NCI-H146 treated with DMSO at 0.1 percent for 48 hours (cell line): ENCODE measurements at regions not wholly inside any gene's neighbourhood (a gene's known extent, or its start where the extent isn't known, plus 50 kb on each side); places are given as distances from the start of the nearest gene placed in this dataset.

Source experiments
- DNase-seq: peaks from one replicate; lab custom pipeline; 2025; ENCODE audit not compliant: unreplicated experiment; lab: John Stamatoyannopoulos, UW

DNA sequence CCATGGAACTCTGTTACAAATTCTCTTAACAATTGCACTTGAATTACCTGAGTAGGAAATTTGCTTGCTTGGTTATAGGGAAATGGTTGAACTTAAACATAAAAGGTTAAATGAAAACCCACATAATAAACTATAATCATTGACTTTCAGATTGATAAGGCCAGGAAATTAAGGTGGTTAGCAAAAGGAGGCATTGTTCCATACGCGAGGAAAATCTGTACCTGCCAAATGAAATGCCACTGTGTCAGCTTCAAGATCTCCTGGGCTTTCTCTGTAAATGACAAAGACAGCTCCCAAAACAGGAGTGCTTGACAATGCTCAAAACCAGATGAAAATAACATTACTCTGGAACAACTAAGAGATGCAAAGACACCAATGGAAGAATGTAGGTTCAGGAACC, 125.5 kb upstream of the KLF3 start:
- DNase-seq = no peak

DNA sequence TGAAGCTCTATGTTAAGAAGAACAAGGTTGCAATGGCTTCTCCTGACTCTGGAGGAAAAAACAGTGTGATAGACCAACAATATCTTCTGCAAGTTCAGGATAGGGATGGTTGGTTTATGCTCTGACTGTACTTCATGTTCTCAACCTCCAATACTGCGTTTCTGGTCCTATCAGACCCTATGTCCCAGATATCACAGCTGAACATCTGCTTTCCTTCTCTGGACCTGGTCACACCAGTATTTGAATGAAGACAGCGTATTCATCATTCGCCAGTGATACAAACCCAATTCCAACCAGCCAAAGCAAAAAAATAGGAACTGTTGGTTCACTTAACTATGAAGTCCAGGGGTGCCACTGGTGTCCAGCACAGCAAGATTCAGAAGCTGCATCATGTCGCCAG, 124.5 kb upstream of the KLF3 start:
- DNase-seq = no peak

- no peak for DNase-seq
Measured at GRCh38 chr4:38547052-38547451, 116.9 kb upstream of the KLF3 start.

- DNase-seq = no peak
Measured at GRCh38 chr4:38548256-38548655, 115.7 kb upstream of the KLF3 start.

- no peak for DNase-seq
Measured at GRCh38 chr4:38559374-38559773, 104.6 kb upstream of the KLF3 start.

DNA sequence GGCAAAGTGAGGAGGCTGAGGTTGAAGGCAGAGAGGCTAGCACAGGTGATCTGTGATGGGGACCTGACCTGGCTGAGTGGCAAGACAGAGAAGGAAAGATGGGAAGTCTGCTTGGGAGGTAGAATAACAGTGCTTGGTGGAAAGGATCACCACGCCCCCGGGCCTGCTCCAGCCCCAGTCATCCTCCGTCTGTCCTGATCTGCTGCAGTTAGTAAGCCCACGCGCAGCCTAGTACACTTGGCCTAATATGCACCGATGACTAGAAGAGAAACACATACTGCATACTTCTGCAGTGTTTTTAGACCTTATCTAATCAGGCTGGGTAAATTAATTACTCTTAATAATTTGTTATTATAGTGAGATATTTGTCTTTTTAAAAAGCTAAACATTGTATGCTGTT, 103.7 kb upstream of the KLF3 start:
- DNase-seq = no peak

DNA sequence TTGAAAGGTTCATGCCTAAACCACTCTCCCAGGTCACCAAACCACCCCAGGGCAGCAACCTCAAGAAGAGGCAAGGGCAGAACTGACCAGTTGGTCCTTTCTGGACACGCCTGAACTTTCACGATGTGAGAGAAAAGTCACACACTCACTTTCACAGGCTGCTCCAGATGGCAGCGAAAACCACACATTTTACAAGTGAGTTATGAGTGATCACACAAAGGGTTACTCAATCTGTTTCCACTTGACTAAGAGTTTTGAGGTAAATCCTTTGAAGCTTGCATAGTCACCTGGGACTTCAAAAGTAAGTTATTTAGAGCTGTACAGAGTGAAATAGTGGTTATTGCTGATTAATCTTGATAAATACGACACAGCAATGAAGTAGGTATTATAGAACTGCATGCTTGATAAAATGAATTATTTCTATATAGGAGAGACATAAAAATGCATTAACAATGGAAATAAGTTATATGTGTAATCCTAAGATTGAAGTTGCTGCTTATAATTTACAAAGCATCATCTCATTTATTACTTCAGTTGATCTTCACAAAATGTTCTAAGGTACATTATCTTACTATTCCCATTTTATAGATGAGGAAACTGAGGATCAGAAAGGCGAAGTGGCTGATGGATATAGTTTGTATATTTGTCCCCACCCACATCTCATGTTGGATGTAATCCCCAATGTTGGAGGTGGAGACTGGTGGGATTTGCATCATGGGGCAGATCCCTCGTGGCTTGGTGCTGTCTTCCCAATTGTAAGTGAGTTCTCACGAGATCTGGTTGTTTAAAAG, 103.0 kb upstream of the KLF3 start:
- no peak for DNase-seq

DNA sequence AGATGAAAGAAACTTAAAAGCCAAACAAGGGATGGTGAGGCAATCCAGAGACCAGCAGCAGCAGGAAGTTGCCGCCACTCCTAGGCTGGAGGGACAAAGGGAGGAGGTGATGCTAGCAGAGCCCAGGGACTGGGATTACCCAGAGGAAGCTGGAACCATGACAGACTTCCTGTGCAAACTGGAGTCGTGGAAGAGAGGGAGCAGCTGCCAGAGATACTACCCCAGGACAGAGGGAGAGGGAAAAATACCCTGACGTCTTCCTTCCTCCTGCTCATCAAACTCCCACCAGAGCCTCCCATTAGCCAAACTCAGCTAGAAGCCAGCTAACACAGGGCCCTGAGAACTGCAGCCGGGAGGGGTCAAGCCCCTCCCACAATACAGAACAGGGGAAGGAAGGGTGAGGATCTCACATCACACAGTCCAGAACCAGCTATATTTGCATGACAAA, 101.2 kb upstream of the KLF3 start:
- no peak for DNase-seq

GRCh38 chr4:38563707-38564495, 100.1 kb upstream of the KLF3 start:
- no peak for DNase-seq

DNA sequence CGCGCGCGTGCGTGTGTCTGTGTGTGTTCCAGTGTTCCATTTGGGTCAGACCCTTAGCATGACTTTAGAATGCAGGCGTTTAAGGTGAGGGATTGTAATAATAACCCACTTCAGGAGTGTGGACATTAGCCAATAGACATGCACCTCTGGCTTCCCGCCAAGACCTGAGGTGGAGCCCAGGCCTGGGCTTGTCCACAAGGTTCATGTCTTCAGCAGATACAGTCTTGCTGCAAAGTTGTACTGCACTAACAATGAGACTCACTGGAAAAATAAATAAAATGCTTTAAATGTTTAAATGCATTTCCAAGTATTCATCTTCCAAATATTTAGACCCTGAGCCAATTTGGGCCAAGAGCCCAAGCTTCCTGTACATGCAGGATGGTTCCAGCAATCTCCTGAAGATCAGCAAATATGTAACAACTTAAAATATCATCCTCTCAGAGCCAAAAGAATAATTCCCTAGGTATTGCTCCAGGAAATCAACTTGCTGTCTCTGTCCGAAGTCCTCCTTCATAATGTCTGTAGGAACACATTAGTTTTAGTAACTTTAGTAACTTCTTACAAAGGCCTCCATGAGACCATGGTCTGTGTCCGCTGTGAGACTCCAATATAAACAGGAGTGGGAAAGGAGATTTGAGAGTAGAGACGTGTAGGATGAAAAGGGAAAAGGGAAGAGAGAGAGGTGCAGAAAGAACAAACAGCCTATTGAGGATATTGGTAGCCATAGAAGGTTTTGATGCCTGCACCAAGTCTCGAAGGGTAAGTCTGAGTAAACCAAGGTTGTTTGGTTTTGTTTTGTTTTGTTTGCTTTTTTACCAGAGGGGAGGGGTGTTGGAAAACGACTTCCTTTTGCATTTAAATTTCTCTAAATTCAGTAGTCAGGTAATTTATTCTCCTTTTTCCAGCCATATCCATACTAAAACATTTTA, 98.5 kb upstream of the KLF3 start:
- DNase-seq = no peak

GRCh38 chr4:38566806-38567398, 97.1 kb upstream of the KLF3 start:
- DNase-seq = no peak

- no peak for DNase-seq
Measured at GRCh38 chr4:38567457-38567856, 96.5 kb upstream of the KLF3 start.

DNA sequence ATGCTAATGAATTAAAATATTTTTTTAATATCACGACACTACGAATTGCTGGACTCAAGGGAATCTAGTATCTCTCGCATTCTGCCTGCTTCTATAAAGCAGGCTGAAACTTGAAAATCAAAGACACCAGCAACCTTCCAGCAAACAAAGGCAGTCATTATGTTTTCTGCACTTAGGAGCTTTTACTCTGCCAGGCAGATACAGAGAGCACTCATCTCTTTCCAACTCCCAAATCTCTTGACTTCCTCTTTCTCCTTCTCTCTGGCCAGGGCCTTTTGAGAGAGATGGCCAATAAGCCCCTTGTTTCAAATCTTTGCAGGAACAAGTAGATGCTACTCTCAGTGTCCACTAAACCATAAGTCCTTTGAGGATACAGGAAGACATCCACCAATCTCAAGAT, 95.2 kb upstream of the KLF3 start:
- no peak for DNase-seq

- DNase-seq = no peak
Measured at GRCh38 chr4:38570647-38571276, 93.2 kb upstream of the KLF3 start.

- no peak for DNase-seq
Measured at GRCh38 chr4:38572793-38573192, 91.2 kb upstream of the KLF3 start.

DNA sequence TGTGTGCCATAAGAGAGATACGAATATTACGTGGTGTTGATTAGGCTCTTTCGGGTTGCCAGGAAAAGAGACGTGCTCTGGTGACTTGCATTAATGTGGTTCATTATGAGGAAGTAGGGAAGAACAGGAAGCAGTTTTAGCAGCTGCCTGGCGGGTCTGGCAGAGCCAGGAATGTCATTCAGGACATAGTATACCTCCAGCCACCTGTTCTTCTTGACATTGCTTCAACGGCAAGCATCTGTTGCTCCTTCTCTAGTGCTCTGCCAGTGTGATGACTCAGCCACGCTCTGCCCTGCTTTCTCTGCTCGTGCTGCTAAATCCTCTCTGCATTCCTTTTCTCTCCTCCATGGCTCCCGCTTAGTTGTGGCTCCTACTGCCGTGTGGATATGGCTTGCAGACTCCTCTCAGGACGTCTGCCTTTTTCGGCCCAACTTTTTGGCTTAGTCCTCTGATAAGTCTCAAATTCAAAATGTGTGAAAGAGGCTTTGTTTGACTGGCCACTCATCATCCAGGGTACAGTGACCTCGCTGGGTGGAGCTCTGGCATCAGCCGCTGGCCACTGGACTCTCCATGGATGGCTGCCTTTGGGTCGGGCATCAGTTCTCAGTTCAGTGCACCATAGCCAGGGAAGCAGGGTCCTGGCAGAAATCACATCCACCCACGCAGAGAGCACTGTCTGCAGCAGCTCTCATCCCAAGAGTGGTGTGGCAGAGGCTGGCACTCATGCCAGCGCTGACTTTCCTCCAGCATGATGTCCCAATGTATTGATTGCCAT, 89.3 kb upstream of the KLF3 start:
- no peak for DNase-seq

GRCh38 chr4:38576767-38577166, 87.2 kb upstream of the KLF3 start:
- no peak for DNase-seq

DNA sequence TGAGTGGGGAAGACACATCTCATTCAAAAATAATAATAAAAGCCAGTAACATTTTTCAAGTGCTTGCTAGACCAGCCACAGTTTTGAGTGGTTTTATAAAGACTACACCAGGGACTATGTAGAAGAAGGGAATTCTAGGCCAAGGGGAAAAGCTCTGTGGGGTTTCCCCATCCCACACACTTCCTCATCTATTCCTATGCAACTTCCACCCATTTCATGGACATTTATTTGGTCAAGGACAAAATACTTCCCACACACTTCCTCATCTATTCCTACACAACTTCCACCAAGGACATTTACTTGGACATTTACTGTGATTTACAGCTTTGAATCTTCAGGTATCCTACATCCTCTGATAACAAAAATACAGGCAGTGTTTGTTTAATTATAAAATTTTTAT, 86.5 kb upstream of the KLF3 start:
- no peak for DNase-seq

DNA sequence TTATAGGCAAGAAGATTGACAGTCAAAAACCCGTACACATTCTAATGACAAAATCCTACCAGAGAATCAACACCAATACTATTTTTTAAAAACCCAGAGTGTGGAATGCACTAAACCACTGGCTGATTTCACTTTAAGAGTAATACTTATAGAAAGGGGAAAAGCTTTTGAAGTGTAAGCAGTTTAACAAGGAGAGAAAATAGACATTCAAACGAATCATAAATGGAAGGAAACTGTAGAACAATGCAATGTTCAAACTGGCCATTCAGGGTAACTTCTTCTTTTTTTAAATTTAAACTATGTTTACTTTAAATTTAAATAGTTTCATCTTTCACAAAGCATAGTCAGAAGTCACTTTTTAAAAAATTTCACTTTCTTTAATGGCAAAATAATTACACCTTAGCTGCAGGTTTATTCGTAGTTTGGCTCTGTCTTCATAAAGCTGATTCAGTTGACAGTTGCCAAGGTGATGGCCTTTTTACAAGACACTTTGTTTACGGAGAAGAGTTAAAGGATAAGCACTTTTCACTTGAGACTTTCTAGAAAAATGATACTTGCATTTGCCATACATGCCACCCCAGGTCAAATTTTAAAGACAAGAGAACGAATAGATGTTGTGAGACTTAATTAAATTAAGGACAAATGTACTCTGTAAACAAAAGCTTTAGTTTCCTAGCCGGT, 82.4 kb upstream of the KLF3 start:
- DNase-seq = no peak
